ENCODE measurements at regions not wholly inside any gene's neighbourhood (a gene's known extent, or its start where the extent isn't known, plus 50 kb on each side); places are given as distances from the start of the nearest gene placed in this dataset.
"Not testable (repeated sequence)": the region's sequence is repeated elsewhere in the genome, so short reads cannot be mapped to it uniquely, and the experiment has no call there.

DNA sequence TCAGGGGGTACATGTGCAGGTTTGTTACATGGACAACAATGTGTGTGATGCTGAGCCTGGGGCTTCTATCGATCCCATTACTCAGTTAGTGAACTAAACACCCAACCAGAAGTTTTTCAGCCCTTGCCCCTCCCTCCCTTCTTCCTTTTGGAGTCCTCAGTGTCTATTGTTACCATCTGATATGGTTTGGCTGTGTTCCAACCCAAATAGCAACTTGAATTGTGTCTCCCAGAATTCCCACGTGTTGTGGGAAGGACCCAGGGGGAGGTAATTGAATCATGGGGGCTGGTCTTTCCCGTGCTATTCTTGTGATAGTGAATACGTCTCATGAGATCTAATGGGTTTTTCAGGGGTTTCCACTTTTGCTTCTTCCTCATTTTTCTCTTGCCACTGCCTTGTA lies 186.3 kb downstream of the AEBP2 start:
- H3K9me3 ChIP-seq (replicated peaks; ENCODE audit: control insufficient read depth, insufficient read depth, low read depth, low read length); CTCF ChIA-PET (ENCODE audit: low intra/inter-chr PET ratio); intact Hi-C loops (cut with micrococcal nuclease); H4K20me1 ChIP-seq (replicated peaks; ENCODE audit: control insufficient read depth, insufficient read depth, low read length); BruUV-seq (replicated peaks); H3K4me3 ChIP-seq; H2AFZ ChIP-seq (ENCODE audit: low read depth, low read length); H3K4me2 ChIP-seq (ENCODE audit: insufficient read depth, low read length); FAIRE-seq; H3K79me2 ChIP-seq (ENCODE audit: control insufficient read depth, insufficient read depth, low read length); DNase-seq (ENCODE audit: extremely low read depth in 1 of 4, low spot score in 3 of 4); in situ Hi-C loops (cut with MboI); H3K27ac ChIP-seq (ENCODE audit: extremely low read depth, low read depth, low read length); POLR2A ChIA-PET; ATAC-seq; H3K9me1 ChIP-seq (ENCODE audit: control insufficient read depth, insufficient read depth, low read length); H3K27me3 ChIP-seq (ENCODE audit: control insufficient read depth in 2 of 2, insufficient read depth in 2 of 2, low read length in 2 of 2); H3K36me3 ChIP-seq (ENCODE audit: control insufficient read depth, insufficient read depth, low read length); H3K9ac ChIP-seq (ENCODE audit: insufficient read depth in 1 of 2, low read depth in 2 of 2, low read length in 2 of 2); H3K4me1 ChIP-seq (replicated peaks in 1 of 2; ENCODE audit: control insufficient read depth in 2 of 2, insufficient read depth in 2 of 2, low read length in 2 of 2): not testable (repeated sequence)
- 0 out of 2 replicates have a peak, but pooled peaks have one; percentile 12 for TF ChIP-seq NFIC (IDR thresholded peaks at IDR 0.05)
- WGBS (ENCODE audit: insufficient coverage, low coverage, missing lambda C conversion rate), result 0% methylated on average over 3 of the region's 4 CpGs

GRCh38 chr12:19627719-19628118 lies 188.4 kb downstream of the AEBP2 start:
- H3K27ac ChIP-seq (ENCODE audit: extremely low read depth, low read depth, low read length), result no peak overlapping the region
- BruUV-seq (replicated peaks), result no TSS peak
- 0% methylated on average over 2 of the region's 2 CpGs for WGBS (ENCODE audit: insufficient coverage, low coverage, missing lambda C conversion rate)
- no peak for DNase-seq (ENCODE audit: extremely low read depth in 1 of 4, low spot score in 3 of 4)
- in situ Hi-C loops (cut with MboI) (no loop called here), intact Hi-C loops (cut with micrococcal nuclease) (no loop called here)
- H3K9me3 ChIP-seq (replicated peaks; ENCODE audit: control insufficient read depth, insufficient read depth, low read depth, low read length), result no peaks in the 10 kb centered on the region
- FAIRE-seq, result no peak
- H2AFZ ChIP-seq (ENCODE audit: low read depth, low read length), result no peak overlapping the region
- no peak for ATAC-seq
- H3K79me2 ChIP-seq (ENCODE audit: control insufficient read depth, insufficient read depth, low read length), result no peaks in the 10 kb centered on the region
- TF ChIP-seq L3MBTL2 (IDR thresholded peaks at IDR 0.05) (no peak), SAFB (IDR thresholded peaks at IDR 0.05; ENCODE audit: borderline replicate concordance, low read depth, low read length) (no peak), ZNF212 (CRISPR knock-in tag; IDR thresholded peaks at IDR 0.05) (no peak), SOX6 (IDR thresholded peaks at IDR 0.05) (no peak), NUFIP1 (IDR thresholded peaks at IDR 0.05; ENCODE audit: partially characterized antibody) (no peak), MEF2D (tag; conservative IDR thresholded peaks at IDR 0.05; ENCODE audit: low read depth) (no peak)
- ChIA-PET POLR2A (no interaction called here), CTCF (ENCODE audit: low intra/inter-chr PET ratio) (no interaction called here)
- H3K4me1 ChIP-seq (replicated peaks in 1 of 2; ENCODE audit: control insufficient read depth in 2 of 2, insufficient read depth in 2 of 2, low read length in 2 of 2), result no peaks in the 10 kb centered on the region
- H3K4me2 ChIP-seq (ENCODE audit: insufficient read depth, low read length), result no peak overlapping the region
- no peaks in the 10 kb centered on the region for H3K9me1 ChIP-seq (ENCODE audit: control insufficient read depth, insufficient read depth, low read length)
- no peaks in the 10 kb centered on the region for H3K27me3 ChIP-seq (ENCODE audit: control insufficient read depth in 2 of 2, insufficient read depth in 2 of 2, low read length in 2 of 2)
- H3K4me3 ChIP-seq, result no peak overlapping the region
- no peak overlapping the region for H3K9ac ChIP-seq (ENCODE audit: insufficient read depth in 1 of 2, low read depth in 2 of 2, low read length in 2 of 2)
- no peaks in the 10 kb centered on the region for H3K36me3 ChIP-seq (ENCODE audit: control insufficient read depth, insufficient read depth, low read length)
- no peaks in the 10 kb centered on the region for H4K20me1 ChIP-seq (replicated peaks; ENCODE audit: control insufficient read depth, insufficient read depth, low read length)

All from K562 (cell line).